ENCODE measurements at regions not wholly inside any gene's neighbourhood (a gene's known extent, or its start where the extent isn't known, plus 50 kb on each side); places are given as distances from the start of the nearest gene placed in this dataset.

DNA sequence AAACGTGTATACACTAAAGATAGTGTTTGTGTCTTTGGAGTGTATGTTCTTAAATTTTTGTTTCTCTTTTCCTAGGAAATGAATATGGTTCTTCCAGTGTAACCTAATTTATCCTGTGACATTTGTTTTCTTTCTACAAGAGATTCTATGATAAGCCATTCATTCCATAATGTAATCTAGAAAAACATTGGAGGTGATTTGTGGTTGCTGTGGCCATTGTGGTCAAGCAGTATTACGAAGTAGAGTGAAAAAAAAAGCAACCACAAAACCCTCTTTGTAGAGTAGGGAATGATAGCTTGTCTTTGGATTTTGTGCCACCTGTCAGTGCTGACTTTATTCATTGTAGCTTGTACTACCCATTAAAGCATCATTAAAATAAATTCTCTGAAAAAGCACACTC is 1209.6 kb downstream of the ZPLD1 start:
- Histone ChIP-seq H3K18ac (ENCODE audit: insufficient read length, low read depth, low read length) (no peak overlapping the region), H2BK120ac (ENCODE audit: low read depth, low read length, poor library complexity, severe bottlenecking) (no peak overlapping the region), H3K27ac (ENCODE audit: insufficient read length, low read depth, low read length) (no peak overlapping the region), H2AK5ac (ENCODE audit: insufficient read length, low read length) (no peak overlapping the region), H2BK5ac (ENCODE audit: insufficient read length, low read length) (no peak overlapping the region), H2BK20ac (ENCODE audit: low read depth, low read length, poor library complexity, severe bottlenecking) (no peak overlapping the region), H4K8ac (replicated peaks; ENCODE audit: insufficient read length, low read depth, low read length) (no peak overlapping the region), H3K4me1 (ENCODE audit: insufficient read depth, low read length) (0 out of 2 replicates have a peak, but pooled peaks cover 3% of the 10 kb centered on the region), H4K5ac (ENCODE audit: insufficient read length, low read depth, low read length) (no peak overlapping the region), H3K79me1 (ENCODE audit: insufficient read depth, low read depth, low read length, poor library complexity, severe bottlenecking) (no peaks in the 10 kb centered on the region), H3K27me3 (ENCODE audit: insufficient read depth, low read length) (no peaks in the 10 kb centered on the region), H3K23ac (ENCODE audit: insufficient read length, low read depth, low read length) (no peak overlapping the region), H3K9ac (ENCODE audit: extremely low read depth, insufficient read length, low read length) (no peak overlapping the region), H4K91ac (ENCODE audit: insufficient read length, low read depth, low read length) (no peak overlapping the region), H2BK12ac (ENCODE audit: insufficient read length, low read depth, low read length) (no peak overlapping the region), H3K23me2 (ENCODE audit: insufficient read length, low read depth, low read length, poor library complexity, severe bottlenecking) (no peaks in the 10 kb centered on the region), H3K14ac (ENCODE audit: insufficient read depth, low read length) (no peak overlapping the region), H3K9me3 (ENCODE audit: control insufficient read depth, low read depth, low read length) (no peaks in the 10 kb centered on the region), H3T11ph (ENCODE audit: low read length) (no peak overlapping the region), H3K4me2 (ENCODE audit: insufficient read depth, insufficient read length, low read length) (no peak overlapping the region), H2AFZ (ENCODE audit: low read length) (no peak overlapping the region), H4K20me1 (ENCODE audit: control insufficient read depth, insufficient read depth, insufficient read length) (no peaks in the 10 kb centered on the region), H3K4ac (ENCODE audit: low read depth, low read length) (no peak overlapping the region), H3K79me2 (ENCODE audit: insufficient read depth, low read length) (no peaks in the 10 kb centered on the region), H2BK15ac (ENCODE audit: low read depth, low read length) (no peak overlapping the region), H3K56ac (ENCODE audit: insufficient read length, low read depth, low read length) (no peak overlapping the region)
- Mint-ChIP-seq H3K9me3 (no peaks in the 10 kb centered on the region), H3K27ac (no peak overlapping the region), H3K4me1 (peaks cover 4% of the 10 kb centered on the region in 2 experiments), H3K27me3 (ENCODE audit: low read depth) (no peaks in the 10 kb centered on the region), H3K36me3 (ENCODE audit: insufficient read depth in 1 of 3, low read depth in 3 of 3) (no peaks in the 10 kb centered on the region), H3K4me3 (no peak overlapping the region)
- TF ChIP-seq, protein P1, sequence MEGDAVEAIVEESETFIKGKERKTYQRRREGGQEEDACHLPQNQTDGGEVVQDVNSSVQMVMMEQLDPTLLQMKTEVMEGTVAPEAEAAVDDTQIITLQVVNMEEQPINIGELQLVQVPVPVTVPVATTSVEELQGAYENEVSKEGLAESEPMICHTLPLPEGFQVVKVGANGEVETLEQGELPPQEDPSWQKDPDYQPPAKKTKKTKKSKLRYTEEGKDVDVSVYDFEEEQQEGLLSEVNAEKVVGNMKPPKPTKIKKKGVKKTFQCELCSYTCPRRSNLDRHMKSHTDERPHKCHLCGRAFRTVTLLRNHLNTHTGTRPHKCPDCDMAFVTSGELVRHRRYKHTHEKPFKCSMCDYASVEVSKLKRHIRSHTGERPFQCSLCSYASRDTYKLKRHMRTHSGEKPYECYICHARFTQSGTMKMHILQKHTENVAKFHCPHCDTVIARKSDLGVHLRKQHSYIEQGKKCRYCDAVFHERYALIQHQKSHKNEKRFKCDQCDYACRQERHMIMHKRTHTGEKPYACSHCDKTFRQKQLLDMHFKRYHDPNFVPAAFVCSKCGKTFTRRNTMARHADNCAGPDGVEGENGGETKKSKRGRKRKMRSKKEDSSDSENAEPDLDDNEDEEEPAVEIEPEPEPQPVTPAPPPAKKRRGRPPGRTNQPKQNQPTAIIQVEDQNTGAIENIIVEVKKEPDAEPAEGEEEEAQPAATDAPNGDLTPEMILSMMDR (conservative IDR thresholded peaks at IDR 0.05), result no peak
- WGBS (ENCODE audit: extremely low coverage, insufficient read length, low lambda C conversion rate), result no CpG with 5 or more reads among the region's 2 CpGs
- DNase-seq, result no peak
